ENCODE measurements at regions not wholly inside any gene's neighbourhood (a gene's known extent, or its start where the extent isn't known, plus 50 kb on each side); places are given as distances from the start of the nearest gene placed in this dataset.

DNA sequence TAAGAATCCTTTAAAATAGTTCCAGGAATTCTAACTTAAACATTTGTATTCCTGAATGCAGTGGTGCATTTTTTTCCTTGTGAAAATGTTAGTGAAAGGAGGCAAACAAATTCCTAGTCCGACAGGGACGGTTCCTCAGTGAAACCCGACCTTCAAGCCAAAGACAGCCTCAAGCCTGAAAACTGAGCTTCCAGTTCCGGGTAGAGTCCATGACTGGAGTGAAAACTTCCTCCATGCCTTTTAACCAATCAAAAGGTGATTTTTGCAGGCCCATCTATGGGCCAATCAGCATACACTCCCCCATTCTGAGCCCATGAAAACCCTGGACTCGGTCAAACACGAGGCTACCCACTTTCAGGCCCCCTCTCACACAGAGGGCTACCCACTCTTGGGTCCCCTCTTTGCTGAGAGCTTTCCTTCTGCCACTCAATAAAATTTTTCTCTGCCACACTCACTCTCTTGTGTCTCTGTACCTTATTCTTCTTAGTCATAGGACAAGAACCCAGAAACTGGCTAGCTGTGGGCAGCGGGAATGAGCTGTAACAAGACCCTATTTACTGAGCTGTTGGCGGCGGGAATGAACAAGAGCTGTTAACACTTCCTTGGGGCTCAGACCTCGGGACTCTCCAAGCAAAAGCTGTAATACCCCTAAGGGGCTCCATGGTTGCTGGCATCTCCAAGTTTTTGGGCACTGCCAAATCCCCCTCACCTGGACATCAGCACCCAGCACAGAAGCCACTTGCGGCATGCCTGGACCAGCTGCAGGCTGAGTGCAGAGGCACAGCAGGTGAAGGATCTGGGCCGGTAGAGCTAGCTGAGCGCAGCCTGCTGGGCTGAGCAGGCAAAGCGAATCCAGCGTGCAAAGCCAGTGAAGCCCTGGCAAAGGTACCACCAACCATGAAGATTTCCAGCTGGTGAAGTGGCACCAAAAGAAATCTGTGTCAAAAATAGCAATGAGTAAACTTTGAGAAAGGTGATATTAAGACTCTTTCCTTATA, 598.8 kb downstream of the MCTP2 start:
- H3K36me3 ChIP-seq (ENCODE audit: low read depth) = no peaks in the 10 kb centered on the region
- no peak for TF ChIP-seq EZH2 (IDR thresholded peaks at IDR 0.05; ENCODE audit: insufficient read depth, poor library complexity, severe bottlenecking)
- H3K9me2 ChIP-seq (ENCODE audit: insufficient read depth) = no peaks in the 10 kb centered on the region
- no peaks in the 10 kb centered on the region for H3K4me1 ChIP-seq (ENCODE audit: insufficient read depth)
- no peak overlapping the region for H3K27ac ChIP-seq
- 35 to 44% methylated on average over 15 of the region's 15 CpGs for WGBS, 2 experiments (ENCODE audit: low coverage in 1 of 2, low lambda C conversion rate in 2 of 2, missing lambda C conversion rate in 2 of 2)
- no peak overlapping the region for H2AFZ ChIP-seq
- no peaks in the 10 kb centered on the region for H3K9me3 ChIP-seq (ENCODE audit: low read depth)
- H3F3A ChIP-seq (ENCODE audit: insufficient read depth) = no peaks in the 10 kb centered on the region
- H3K4me3 ChIP-seq = no peak overlapping the region
- no peaks in the 10 kb centered on the region for H3K27me3 ChIP-seq (replicated peaks; ENCODE audit: insufficient read depth)
- H3K9ac ChIP-seq = no peak overlapping the region
- H3K79me2 ChIP-seq (ENCODE audit: insufficient read depth) = no peaks in the 10 kb centered on the region
- in situ Hi-C loops (cut with MboI) = no loop called here
- DNase-seq = no peak
- no peaks in the 10 kb centered on the region for H4K20me1 ChIP-seq (ENCODE audit: insufficient read depth)
- H3K4me2 ChIP-seq (ENCODE audit: unreplicated experiment) = no peak overlapping the region

- no peaks in the 10 kb centered on the region for H3K27me3 ChIP-seq (replicated peaks; ENCODE audit: insufficient read depth)
- no peak overlapping the region for H3K9ac ChIP-seq
- H3F3A ChIP-seq (ENCODE audit: insufficient read depth) = no peaks in the 10 kb centered on the region
- H3K4me1 ChIP-seq (ENCODE audit: insufficient read depth) = no peaks in the 10 kb centered on the region
- no peak overlapping the region for H3K4me3 ChIP-seq
- no peaks in the 10 kb centered on the region for H4K20me1 ChIP-seq (ENCODE audit: insufficient read depth)
- no peak overlapping the region for H2AFZ ChIP-seq
- H3K36me3 ChIP-seq (ENCODE audit: low read depth) = no peaks in the 10 kb centered on the region
- TF ChIP-seq EZH2phosphoT487 (IDR thresholded peaks at IDR 0.05; ENCODE audit: insufficient read depth, low read depth) = no peak
- TF ChIP-seq EZH2 (IDR thresholded peaks at IDR 0.05; ENCODE audit: insufficient read depth, poor library complexity, severe bottlenecking) = no peak
- no peaks in the 10 kb centered on the region for H3K9me3 ChIP-seq (ENCODE audit: low read depth)
- in situ Hi-C loops (cut with MboI) = no loop called here
- DNase-seq = no peak
- 70 to 74% methylated on average over 3 of the region's 3 CpGs for WGBS, 2 experiments (ENCODE audit: low coverage in 1 of 2, low lambda C conversion rate in 2 of 2, missing lambda C conversion rate in 2 of 2)
- no peaks in the 10 kb centered on the region for H3K79me2 ChIP-seq (ENCODE audit: insufficient read depth)
- no peaks in the 10 kb centered on the region for H3K9me2 ChIP-seq (ENCODE audit: insufficient read depth)
- no peak overlapping the region for H3K4me2 ChIP-seq (ENCODE audit: unreplicated experiment)
- no peak overlapping the region for H3K27ac ChIP-seq
These were observed 602.6 kb downstream of the MCTP2 start for GRCh38 chr15:94834000-94834399.

DNA sequence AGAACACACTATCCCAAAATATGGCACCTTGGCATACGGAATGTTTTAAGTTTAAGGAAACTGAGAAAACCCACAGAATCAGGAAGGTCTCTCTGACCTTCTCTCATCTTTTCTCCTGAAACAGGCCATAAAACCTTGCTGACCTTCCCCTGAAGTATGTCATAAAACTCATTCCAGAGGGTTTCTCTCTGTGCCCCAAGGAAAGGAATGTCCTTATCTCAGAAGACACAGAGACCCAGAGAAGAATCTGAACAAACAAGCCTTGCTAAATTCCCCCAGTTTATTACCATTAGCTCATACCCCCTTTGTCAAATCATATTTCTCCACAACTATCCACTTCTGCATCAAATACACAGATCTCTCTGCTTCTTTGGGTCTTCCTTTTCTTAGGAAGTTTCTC, 603.1 kb downstream of the MCTP2 start:
- no peak overlapping the region for H3K4me2 ChIP-seq (ENCODE audit: unreplicated experiment)
- in situ Hi-C loops (cut with MboI) = no loop called here
- H3F3A ChIP-seq (ENCODE audit: insufficient read depth) = no peaks in the 10 kb centered on the region
- H3K9ac ChIP-seq = no peak overlapping the region
- H3K36me3 ChIP-seq (ENCODE audit: low read depth) = no peaks in the 10 kb centered on the region
- no peaks in the 10 kb centered on the region for H3K4me1 ChIP-seq (ENCODE audit: insufficient read depth)
- H2AFZ ChIP-seq = no peak overlapping the region
- DNase-seq = no peak
- no peaks in the 10 kb centered on the region for H3K79me2 ChIP-seq (ENCODE audit: insufficient read depth)
- H3K27ac ChIP-seq = no peak overlapping the region
- no peaks in the 10 kb centered on the region for H4K20me1 ChIP-seq (ENCODE audit: insufficient read depth)
- TF ChIP-seq EZH2phosphoT487 (IDR thresholded peaks at IDR 0.05; ENCODE audit: insufficient read depth, low read depth) = no peak
- TF ChIP-seq EZH2 (IDR thresholded peaks at IDR 0.05; ENCODE audit: insufficient read depth, poor library complexity, severe bottlenecking) = no peak
- 5 to 15% methylated on average over 1 of the region's 1 CpG for WGBS, 2 experiments (ENCODE audit: low coverage in 1 of 2, low lambda C conversion rate in 2 of 2, missing lambda C conversion rate in 2 of 2)
- no peaks in the 10 kb centered on the region for H3K9me2 ChIP-seq (ENCODE audit: insufficient read depth)
- no peaks in the 10 kb centered on the region for H3K9me3 ChIP-seq (ENCODE audit: low read depth)
- H3K4me3 ChIP-seq = no peak overlapping the region
- no peaks in the 10 kb centered on the region for H3K27me3 ChIP-seq (replicated peaks; ENCODE audit: insufficient read depth)

DNA sequence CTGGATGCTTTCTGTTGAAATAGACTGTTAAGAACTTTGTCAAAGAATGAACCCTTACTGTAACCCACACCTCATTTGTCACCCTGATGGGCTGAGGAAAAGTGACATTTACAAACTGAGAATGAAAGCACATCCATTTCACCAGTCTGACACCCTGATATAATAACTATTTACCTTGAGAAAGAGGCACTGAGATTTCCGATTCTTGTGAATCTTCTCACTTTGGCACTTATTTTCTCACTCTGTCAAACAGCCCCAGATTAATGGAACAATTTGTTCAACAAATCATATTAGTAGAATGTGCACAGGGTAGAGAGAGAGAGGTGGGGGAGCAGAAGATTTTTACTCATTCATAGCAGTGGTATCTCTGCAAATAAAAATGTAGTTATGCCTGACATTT, 606.9 kb downstream of the MCTP2 start:
- Histone ChIP-seq H4K20me1 (ENCODE audit: insufficient read depth) (no peaks in the 10 kb centered on the region), H3K4me1 (ENCODE audit: insufficient read depth) (no peaks in the 10 kb centered on the region), H3K4me3 (no peak overlapping the region), H3F3A (ENCODE audit: insufficient read depth) (no peaks in the 10 kb centered on the region), H3K9me2 (ENCODE audit: insufficient read depth) (no peaks in the 10 kb centered on the region), H3K27ac (no peak overlapping the region), H3K9ac (no peak overlapping the region), H3K27me3 (replicated peaks; ENCODE audit: insufficient read depth) (no peaks in the 10 kb centered on the region), H3K79me2 (ENCODE audit: insufficient read depth) (no peaks in the 10 kb centered on the region), H3K36me3 (ENCODE audit: low read depth) (no peaks in the 10 kb centered on the region), H3K4me2 (ENCODE audit: unreplicated experiment) (no peak overlapping the region), H3K9me3 (ENCODE audit: low read depth) (no peaks in the 10 kb centered on the region), H2AFZ (no peak overlapping the region)
- in situ Hi-C loops (cut with MboI) = no loop called here
- 20 to 31% methylated on average over 1 of the region's 1 CpG for WGBS, 2 experiments (ENCODE audit: low coverage in 1 of 2, low lambda C conversion rate in 2 of 2, missing lambda C conversion rate in 2 of 2)
- no peak for DNase-seq
- TF ChIP-seq EZH2 (IDR thresholded peaks at IDR 0.05; ENCODE audit: insufficient read depth, poor library complexity, severe bottlenecking) (no peak), EZH2phosphoT487 (IDR thresholded peaks at IDR 0.05; ENCODE audit: insufficient read depth, low read depth) (no peak)

All from GM23248 (cell line).